HG03045 (cell line): ENCODE measurements at regions not wholly inside any gene's neighbourhood (a gene's known extent, or its start where the extent isn't known, plus 50 kb on each side); places are given as distances from the start of the nearest gene placed in this dataset.

Experiments used
- ATAC-seq: cut with Tn5 transposase; IDR thresholded peaks from one replicate; pipeline ENCODE4 v1.9.1; 2021; ENCODE audit warnings: mild to moderate bottlenecking, moderate library complexity; ENCODE audit not compliant: unreplicated experiment

GRCh38 chrX:40485973-40486372, 94.8 kb upstream of the ATP6AP2 start:
- ATAC-seq = no peak

- ATAC-seq = no peak
Observed at GRCh38 chrX:40485102-40485826, 95.5 kb upstream of the ATP6AP2 start.

- ATAC-seq = no peak
Observed at GRCh38 chrX:40484408-40485091, 96.2 kb upstream of the ATP6AP2 start.

- no peak for ATAC-seq
Observed at GRCh38 chrX:40483502-40483901, 97.3 kb upstream of the ATP6AP2 start.

- no peak for ATAC-seq
Observed at GRCh38 chrX:40479777-40480318, 100.9 kb upstream of the ATP6AP2 start.

DNA sequence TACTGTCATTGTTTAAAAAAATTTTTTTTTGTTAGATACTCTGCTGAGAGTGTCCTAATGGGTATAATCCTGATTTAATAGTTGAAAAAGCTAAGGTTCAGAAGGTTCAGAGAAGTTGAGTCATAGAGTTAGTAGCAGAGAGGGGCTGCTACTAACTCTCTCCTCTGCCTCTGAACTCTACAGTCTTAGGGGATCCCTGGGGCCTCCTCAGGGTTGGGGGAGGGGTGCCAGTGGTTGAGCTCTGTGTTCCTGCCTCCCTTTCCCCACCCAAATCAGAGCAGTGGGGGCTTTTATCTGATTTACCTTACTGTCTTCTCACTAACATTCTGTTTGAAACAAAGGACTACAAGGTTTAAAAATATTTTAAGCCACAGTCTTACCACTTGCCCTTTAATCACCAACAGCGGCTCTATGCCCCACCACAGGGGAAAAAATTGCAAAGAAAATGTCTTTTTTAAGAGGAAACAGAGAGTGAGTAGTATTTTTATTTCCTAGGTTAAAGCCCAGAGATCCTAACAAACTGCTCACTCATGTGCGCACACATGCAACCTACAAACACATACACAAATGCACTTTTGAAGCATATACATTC, 102.2 kb upstream of the ATP6AP2 start:
- no peak for ATAC-seq

- no peak for ATAC-seq
Observed at GRCh38 chrX:40476958-40477357, 103.8 kb upstream of the ATP6AP2 start.

GRCh38 chrX:40474645-40475044, 106.1 kb upstream of the ATP6AP2 start:
- no peak for ATAC-seq

- no peak for ATAC-seq
Observed at GRCh38 chrX:40474205-40474626, 106.6 kb upstream of the ATP6AP2 start.

GRCh38 chrX:40473460-40474204, 107.1 kb upstream of the ATP6AP2 start:
- ATAC-seq = no peak

GRCh38 chrX:40471965-40472648, 108.7 kb upstream of the ATP6AP2 start:
- peak; percentile 66 for ATAC-seq

- ATAC-seq = no peak
Observed at GRCh38 chrX:40470830-40471429, 109.8 kb upstream of the ATP6AP2 start.

DNA sequence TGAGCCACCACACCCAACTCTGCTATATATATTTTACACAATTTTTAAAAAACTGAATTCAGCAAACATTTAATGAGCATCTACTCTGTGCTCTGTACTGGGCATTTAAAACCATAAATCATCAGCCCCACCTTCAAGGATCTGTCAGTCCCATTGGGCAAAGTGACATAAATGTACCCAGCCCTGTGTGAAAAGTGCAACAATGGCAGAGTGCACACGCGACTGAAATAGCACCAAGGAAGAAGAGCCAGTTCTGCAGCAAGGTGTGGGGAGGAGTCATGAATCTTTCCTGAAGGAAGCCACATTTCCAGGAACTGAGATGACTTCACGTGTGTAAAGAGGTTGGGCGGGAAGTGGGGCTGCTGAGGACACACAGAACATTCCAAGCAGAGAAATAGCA, 111.5 kb upstream of the ATP6AP2 start:
- ATAC-seq = no peak

DNA sequence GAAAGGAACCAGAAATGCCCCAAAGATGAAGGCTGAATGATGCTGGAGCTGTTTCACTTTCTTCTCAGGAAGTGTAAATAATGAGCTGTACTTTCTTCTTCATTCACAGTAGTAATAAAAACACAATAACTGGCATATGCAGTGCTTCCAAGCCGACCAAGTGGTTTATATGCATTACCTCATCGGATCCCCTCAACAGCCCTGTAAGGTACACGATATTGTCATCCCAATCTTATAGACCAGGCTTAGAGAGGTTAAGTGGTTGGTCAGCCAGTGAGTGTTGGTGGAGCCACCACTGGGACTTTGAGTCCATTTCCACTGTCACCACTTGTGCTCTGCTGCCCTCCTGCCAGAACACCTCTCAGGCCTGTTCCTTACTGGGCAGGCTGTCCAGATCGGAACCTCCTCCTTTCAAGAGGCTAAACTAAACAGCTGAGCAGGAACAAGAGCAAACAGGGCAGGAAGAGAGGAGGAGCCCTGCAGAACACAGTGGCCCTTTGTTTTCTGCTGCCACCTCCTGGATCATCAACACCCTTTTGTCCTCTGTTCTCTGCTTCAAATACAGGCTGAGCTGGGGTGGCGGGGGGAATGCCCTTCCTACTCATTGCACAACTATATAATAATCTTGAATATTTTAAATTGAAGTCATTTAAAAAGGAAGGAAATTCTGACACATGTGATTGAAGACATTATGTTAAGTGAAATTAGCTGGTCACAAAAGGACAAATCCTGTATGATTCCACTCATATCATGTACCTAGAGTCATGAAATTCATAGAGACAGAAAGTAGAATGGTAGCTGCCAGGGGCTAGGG, 112.5 kb upstream of the ATP6AP2 start:
- ATAC-seq = no peak

GRCh38 chrX:40467454-40467853, 113.3 kb upstream of the ATP6AP2 start:
- ATAC-seq = no peak

DNA sequence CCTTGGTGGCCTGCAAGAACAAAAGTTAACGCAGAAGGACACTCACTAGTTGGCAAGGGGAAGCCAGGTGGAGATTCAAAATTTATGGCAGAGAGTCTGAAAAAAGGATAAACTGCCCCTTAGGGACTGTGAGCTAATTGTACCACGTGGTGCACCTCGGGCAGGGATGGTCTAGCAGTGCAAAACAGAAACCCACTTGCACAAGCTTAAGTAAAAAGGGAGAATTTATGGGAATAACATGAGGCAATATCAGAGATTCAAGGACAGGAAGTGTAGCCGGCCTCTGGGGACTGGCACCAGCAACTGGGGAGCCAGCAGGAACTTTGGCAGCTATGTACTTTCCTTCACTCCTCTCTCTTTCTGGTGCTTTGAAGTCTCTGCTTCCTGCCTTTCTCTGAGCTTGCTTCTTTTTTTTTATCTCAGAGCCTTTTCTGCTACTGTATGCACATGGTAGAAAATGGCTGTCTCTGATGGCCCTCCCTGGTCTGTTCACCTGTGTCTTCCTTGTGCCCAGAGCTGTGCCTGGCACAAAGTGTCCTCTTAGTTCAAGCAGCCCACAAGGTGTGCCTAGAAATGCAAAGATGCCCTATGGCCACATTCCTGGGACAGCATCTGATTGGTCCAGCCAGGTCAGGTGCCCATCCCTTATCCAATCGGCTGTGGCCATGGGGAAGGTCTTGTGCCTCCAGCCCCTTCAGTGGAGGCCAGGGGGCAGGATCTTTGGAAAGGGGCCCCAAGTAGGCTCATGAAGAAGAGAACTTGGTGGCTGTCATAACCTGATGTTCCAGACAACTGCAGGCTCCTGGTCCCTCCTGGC, 114.8 kb upstream of the ATP6AP2 start:
- no peak for ATAC-seq

DNA sequence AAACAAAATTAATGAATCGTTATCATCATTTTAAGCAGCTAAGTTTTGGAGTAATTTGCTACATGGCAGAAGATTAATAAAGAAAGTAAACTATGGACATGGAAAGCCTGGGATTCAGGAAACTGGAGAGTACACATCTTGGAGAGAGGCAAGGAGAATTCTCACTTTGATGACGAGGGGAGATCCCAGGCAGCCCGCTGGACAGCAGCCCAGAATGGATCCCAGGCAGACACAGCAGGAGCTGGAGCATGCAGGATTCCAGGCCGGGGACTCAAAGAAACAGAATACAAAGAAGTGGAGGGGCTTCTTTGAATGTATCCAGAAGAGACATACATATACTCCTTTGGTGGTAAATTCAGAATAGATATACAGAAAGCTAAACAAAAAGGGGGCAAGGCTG, 118.0 kb upstream of the ATP6AP2 start:
- ATAC-seq = no peak

- ATAC-seq = no peak
Observed at GRCh38 chrX:40460926-40461325, 119.8 kb upstream of the ATP6AP2 start.
